Right lobe of liver (tissue), 6 donors: ENCODE measurements at regions not wholly inside any gene's neighbourhood (a gene's known extent, or its start where the extent isn't known, plus 50 kb on each side); places are given as distances from the start of the nearest gene placed in this dataset.

Experiments
- ATAC-seq, 4 donors: fragments of 200-7000 bp; cut with Tn5 transposase; one replicate each; pipeline ENCODE4 v1.9.1; 2020; ENCODE audit warnings: mild to moderate bottlenecking in 4 of 4, moderate library complexity in 4 of 4
- DNase-seq, 3 donors: peaks; one replicate each; pipeline ENCODE4 v3.0.0-alpha.2; 2020
- H3K27ac ChIP-seq, 3 donors: fragments of 200-600 bp; one replicate each; pipeline ENCODE4 v1.8.0; 2022
- H3K27me3 ChIP-seq, 2 donors: fragments of 200-600 bp; one replicate each; pipeline ENCODE4 v1.8.0; 2022
- H3K36me3 ChIP-seq, 4 donors: fragments of 200-600 bp; sonication (generic) in 1 of 4; one replicate each; pipeline versions ENCODE4 v1.5.1 to v1.8.0; 2017 to 2022; ENCODE audit warnings: control low read depth in 1 of 4
- H3K4me1 ChIP-seq, 4 donors: fragments of 200-600 bp; sonication (generic) in 1 of 4; one replicate each; pipeline versions ENCODE4 v1.5.1 to v1.8.0; 2017 to 2022; ENCODE audit warnings: control low read depth in 1 of 4
- H3K4me3 ChIP-seq, 3 donors: fragments of 200-600 bp; one replicate each; pipeline ENCODE4 v1.8.0; 2022
- H3K9me3 ChIP-seq, 4 donors: fragments of 200-600 bp; sonication (generic) in 1 of 4; one replicate each; pipeline versions ENCODE4 v1.5.1 to v1.8.0; 2017 to 2022; ENCODE audit warnings: control low read depth in 1 of 4
- POLR2A ChIP-seq: fragments of 450-650 bp; IDR thresholded peaks from one replicate; pipeline ENCODE4 v1.6.1; 2017; ENCODE audit warnings: antibody characterized with exemption, mild to moderate bottlenecking
- WGBS: methylation state at CpG from one replicate; pipeline ENCODE4 v1.1.6; 2018; ENCODE audit warnings: low coverage, low lambda C conversion rate; ENCODE audit not compliant: insufficient coverage; ENCODE audit errors: missing lambda C conversion rate; 5-methylcytosine and 5-hydroxymethylcytosine counted together
- intact Hi-C, 2 donors: fragments of 100-400 bp; cut with DNase I; formaldehyde crosslinking; loops; one replicate each; pipeline versions ENCODE4 v1.11.2 to v1.14.1; 2022
- TF ChIP-seq, protein P1 (sequence below), 4 donors: fragments of 200-600 bp in 3 of 4; fragments of 450-650 bp in 1 of 4; IDR thresholded peaks; one replicate each; pipeline versions ENCODE4 v1.5.1 to v1.8.0; 2016 to 2022; ENCODE audit warnings: antibody characterized with exemption in 4 of 4, mild to moderate bottlenecking in 2 of 4
- donor health status: DM: no; HTN: yes; CAD: no.
- donor health status: DM: no; HTN: no; CAD: no.
- donor health status: DM: no; HTN: no; CAD: no.
- donor health status: DM: no; HTN: yes; CAD: no.
- donor health status: DM: no; HTN: yes; CAD: no.

DNA sequence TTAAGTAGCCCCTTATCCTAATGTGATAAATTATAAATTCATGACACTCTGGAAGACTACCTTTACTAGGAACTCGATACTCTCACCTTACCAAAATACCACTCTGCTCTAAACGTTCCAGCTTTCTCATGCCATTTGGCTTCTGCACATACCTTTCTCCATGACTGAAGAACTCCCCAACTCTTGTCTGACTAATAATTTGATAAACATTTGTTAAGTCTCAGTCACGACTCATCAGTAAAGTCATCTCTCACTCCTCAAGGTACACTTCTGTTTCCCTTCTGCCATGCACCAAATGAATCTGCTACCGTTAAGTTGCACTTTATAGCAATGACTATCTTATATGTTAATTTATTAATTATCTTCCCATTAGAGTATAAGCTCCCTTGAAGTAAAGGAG is 498.3 kb upstream of the NOVA1 start:
- no peaks in the 10 kb centered on the region for H3K9me3 ChIP-seq
- no peak overlapping the region for H3K27ac ChIP-seq
- ATAC-seq (no peak), DNase-seq (no peak)
- H3K27me3 ChIP-seq, result no peaks in the 10 kb centered on the region
- no peaks in the 10 kb centered on the region for H3K4me1 ChIP-seq
- intact Hi-C loops, result no loop called here
- H3K36me3 ChIP-seq, result no peaks in the 10 kb centered on the region
- TF ChIP-seq POLR2A, result no peak
- TF ChIP-seq, protein P1, sequence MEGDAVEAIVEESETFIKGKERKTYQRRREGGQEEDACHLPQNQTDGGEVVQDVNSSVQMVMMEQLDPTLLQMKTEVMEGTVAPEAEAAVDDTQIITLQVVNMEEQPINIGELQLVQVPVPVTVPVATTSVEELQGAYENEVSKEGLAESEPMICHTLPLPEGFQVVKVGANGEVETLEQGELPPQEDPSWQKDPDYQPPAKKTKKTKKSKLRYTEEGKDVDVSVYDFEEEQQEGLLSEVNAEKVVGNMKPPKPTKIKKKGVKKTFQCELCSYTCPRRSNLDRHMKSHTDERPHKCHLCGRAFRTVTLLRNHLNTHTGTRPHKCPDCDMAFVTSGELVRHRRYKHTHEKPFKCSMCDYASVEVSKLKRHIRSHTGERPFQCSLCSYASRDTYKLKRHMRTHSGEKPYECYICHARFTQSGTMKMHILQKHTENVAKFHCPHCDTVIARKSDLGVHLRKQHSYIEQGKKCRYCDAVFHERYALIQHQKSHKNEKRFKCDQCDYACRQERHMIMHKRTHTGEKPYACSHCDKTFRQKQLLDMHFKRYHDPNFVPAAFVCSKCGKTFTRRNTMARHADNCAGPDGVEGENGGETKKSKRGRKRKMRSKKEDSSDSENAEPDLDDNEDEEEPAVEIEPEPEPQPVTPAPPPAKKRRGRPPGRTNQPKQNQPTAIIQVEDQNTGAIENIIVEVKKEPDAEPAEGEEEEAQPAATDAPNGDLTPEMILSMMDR (IDR thresholded peaks at IDR 0.05), result no peak
- H3K4me3 ChIP-seq, result no peak overlapping the region
- 52% methylated on average over 4 of the region's 4 CpGs for WGBS

DNA sequence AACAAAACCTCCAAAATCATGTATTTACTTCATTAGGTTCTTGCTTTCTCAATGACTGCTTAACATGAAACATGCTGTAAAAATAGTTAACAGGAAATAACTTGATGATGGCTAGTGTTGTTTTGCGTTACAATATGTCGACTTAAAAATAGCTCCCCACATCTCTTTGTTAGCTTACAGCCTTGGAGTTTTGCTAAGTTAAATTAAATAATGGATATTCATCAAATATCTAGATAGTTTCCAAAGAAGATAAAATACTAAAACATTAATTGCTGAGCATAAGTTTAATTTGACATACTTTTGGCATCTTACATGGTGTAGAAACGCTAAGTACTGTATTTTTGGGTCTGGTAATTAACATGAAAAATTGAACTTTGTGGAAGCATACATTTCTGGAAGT is 500.6 kb upstream of the NOVA1 start:
- no peaks in the 10 kb centered on the region for H3K36me3 ChIP-seq
- DNase-seq, result no peak
- no peak overlapping the region for H3K4me3 ChIP-seq
- 34% methylated on average over 3 of the region's 3 CpGs for WGBS
- no peak for ATAC-seq
- intact Hi-C loops, result no loop called here
- no peaks in the 10 kb centered on the region for H3K4me1 ChIP-seq
- no peak overlapping the region for H3K27ac ChIP-seq
- TF ChIP-seq, protein P1 (IDR thresholded peaks at IDR 0.05), result no peak
- TF ChIP-seq POLR2A, result no peak
- H3K27me3 ChIP-seq, result no peaks in the 10 kb centered on the region
- no peaks in the 10 kb centered on the region for H3K9me3 ChIP-seq

DNA sequence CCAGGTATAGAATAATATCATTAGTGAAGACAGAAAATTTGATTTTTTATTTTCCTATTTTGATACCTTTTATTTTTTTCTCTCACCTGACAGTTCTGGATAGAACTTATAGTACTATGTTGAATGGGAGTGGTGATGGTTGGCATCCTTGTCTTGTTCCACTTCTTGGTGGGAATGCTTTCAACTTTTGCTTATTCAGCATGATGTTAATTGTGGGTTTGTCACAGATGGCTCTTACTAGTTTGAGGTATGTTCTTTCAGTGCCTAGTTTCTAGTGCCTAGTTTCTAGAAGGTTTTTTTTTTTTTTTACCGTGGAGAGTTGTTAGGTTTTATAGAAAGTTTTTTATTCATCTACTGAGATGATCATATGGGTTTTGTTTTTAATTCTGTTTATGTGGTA is 516.3 kb upstream of the NOVA1 start:
- intact Hi-C loops, result no loop called here
- H3K27ac ChIP-seq, result no peak overlapping the region
- ATAC-seq (no peak), DNase-seq (no peak)
- H3K9me3 ChIP-seq, result no peaks in the 10 kb centered on the region
- 0% methylated on average over 1 of the region's 1 CpG for WGBS
- no peaks in the 10 kb centered on the region for H3K36me3 ChIP-seq
- no peak overlapping the region for H3K4me3 ChIP-seq
- no peaks in the 10 kb centered on the region for H3K4me1 ChIP-seq
- no peaks in the 10 kb centered on the region for H3K27me3 ChIP-seq
- no peak for TF ChIP-seq POLR2A

DNA sequence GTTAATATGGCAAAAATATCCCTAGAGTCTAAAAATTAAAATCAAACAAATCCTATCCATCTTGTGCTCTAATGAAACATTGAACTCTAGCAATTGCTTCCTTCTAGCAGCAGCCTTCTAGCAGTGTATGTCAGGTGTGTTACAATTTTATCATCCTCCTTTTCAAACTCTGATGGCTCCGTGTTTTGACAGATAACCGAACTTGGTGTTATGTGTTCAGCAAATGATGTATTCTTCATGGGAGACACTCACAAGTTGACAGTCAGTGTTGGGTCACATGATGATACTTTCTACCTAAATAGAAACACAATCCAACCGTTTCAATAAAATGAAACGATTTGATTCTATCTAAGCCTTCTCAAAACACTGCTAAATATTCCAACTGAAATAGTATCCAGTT is 525.3 kb upstream of the NOVA1 start:
- DNase-seq, result no peak
- Histone ChIP-seq H3K4me3 (no peak overlapping the region), H3K36me3 (no peaks in the 10 kb centered on the region), H3K9me3 (no peaks in the 10 kb centered on the region), H3K27me3 (no peaks in the 10 kb centered on the region), H3K27ac (no peak overlapping the region), H3K4me1 (no peaks in the 10 kb centered on the region)
- ATAC-seq, result no peak
- WGBS, result 53% methylated on average over 4 of the region's 4 CpGs
- intact Hi-C loops, result no loop called here
- TF ChIP-seq, protein P1 (IDR thresholded peaks at IDR 0.05), result no peak
- TF ChIP-seq POLR2A, result no peak

DNA sequence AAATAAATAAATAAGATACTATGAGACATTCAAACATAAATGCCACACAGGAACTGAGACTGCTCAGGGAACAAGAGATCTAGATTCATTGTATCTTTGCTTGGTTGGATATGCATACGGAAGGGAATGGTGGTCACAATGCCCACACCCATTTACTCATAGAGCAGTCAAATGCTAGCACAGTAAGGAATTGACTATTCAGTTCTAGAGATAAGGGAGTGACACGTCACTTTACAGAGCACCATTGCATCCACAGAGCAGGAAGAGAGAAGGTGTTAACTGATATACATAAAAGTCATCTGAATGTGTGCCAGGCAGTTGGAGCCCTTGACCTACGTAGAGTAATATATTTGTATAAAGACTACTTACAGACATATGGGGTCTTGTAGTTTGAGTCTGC is 530.0 kb upstream of the NOVA1 start:
- Histone ChIP-seq H3K27ac (no peak overlapping the region), H3K9me3 (no peaks in the 10 kb centered on the region), H3K36me3 (no peaks in the 10 kb centered on the region), H3K27me3 (no peaks in the 10 kb centered on the region), H3K4me3 (no peak overlapping the region), H3K4me1 (no peaks in the 10 kb centered on the region)
- 45% methylated on average over 3 of the region's 3 CpGs for WGBS
- TF ChIP-seq, protein P1 (IDR thresholded peaks at IDR 0.05), result no peak
- no peak for TF ChIP-seq POLR2A
- ATAC-seq (no peak), DNase-seq (no peak)
- intact Hi-C loops, result no loop called here
